ENCODE measurements at regions not wholly inside any gene's neighbourhood (a gene's known extent, or its start where the extent isn't known, plus 50 kb on each side); places are given as distances from the start of the nearest gene placed in this dataset.

- TF ChIP-seq EZH2 (IDR thresholded peaks at IDR 0.05; ENCODE audit: borderline replicate concordance) (no peak), CTCF (IDR thresholded peaks at IDR 0.05; ENCODE audit: poor library complexity) (no peak), EZH2phosphoT487 (IDR thresholded peaks at IDR 0.05; ENCODE audit: low read depth, severe bottlenecking, unreplicated experiment) (no peak)
Measured at GRCh38 chr2:66186537-66186936, 248.4 kb upstream of the MEIS1 start.
